HG03378 (cell line): ENCODE measurements at regions not wholly inside any gene's neighbourhood (a gene's known extent, or its start where the extent isn't known, plus 50 kb on each side); places are given as distances from the start of the nearest gene placed in this dataset.
A peak's percentile ranks its signal among the peaks of the same experiment; 100 is the strongest.
"Not testable (repeated sequence)": the region's sequence is repeated elsewhere in the genome, so short reads cannot be mapped to it uniquely, and the experiment has no call there.

Source experiments
- ATAC-seq: cut with Tn5 transposase; IDR thresholded peaks from one replicate; pipeline ENCODE4 v1.9.1; 2021; ENCODE audit warnings: mild to moderate bottlenecking, moderate library complexity; ENCODE audit not compliant: unreplicated experiment

GRCh38 chr21:6482616-6483015, 4038.8 kb upstream of the TPTE start:
- not testable (repeated sequence) for ATAC-seq

GRCh38 chr21:6483645-6484044, 4037.7 kb upstream of the TPTE start:
- not testable (repeated sequence) for ATAC-seq

- not testable (repeated sequence) for ATAC-seq
These were observed 4034.6 kb upstream of the TPTE start for GRCh38 chr21:6486821-6487220.

DNA sequence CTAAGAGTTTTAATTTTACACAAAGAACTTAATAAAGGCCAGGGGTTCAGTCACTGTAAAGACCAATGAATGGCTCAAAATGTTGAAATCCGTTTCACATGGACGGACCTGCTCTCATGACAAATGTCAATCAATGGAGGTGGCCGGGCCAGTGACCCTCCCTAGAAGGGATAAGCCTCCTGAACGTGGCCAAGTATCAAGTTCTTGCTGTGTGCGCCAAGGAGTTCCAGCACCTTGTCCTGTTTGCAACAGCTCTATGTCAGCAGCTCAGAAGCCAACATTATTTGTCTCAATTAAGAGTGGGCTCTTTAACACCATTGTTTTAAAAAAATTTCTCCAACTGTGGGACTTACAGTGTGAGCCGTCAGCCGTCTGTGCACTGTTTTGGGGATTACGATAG, 4028.7 kb upstream of the TPTE start:
- not testable (repeated sequence) for ATAC-seq

GRCh38 chr21:6493957-6494356, 4027.4 kb upstream of the TPTE start:
- ATAC-seq = not testable (repeated sequence)

DNA sequence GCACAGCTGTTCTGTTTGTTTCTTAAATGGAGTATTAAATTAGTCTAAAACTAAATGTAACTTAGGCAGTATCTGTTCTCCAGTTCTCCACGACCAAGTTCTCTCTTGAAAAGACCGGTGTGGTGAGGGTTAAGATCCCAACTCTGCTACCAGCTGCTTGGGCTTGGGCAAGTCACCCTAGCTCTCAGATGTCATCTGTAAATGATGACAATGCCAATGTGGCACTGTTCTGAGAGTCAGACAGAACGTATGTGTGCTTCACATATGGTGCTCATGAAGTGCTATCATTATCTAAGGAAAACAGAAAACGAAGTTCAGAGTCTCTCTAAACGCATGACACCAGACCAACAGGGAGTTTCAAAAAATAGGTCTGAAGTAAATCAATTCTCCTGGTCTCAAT, 4025.0 kb upstream of the TPTE start:
- ATAC-seq = not testable (repeated sequence)

- ATAC-seq = not testable (repeated sequence)
These were observed 4022.7 kb upstream of the TPTE start for GRCh38 chr21:6498716-6499115.

- ATAC-seq = peak; percentile 42
These were observed 4022.1 kb upstream of the TPTE start for GRCh38 chr21:6499128-6499826.

DNA sequence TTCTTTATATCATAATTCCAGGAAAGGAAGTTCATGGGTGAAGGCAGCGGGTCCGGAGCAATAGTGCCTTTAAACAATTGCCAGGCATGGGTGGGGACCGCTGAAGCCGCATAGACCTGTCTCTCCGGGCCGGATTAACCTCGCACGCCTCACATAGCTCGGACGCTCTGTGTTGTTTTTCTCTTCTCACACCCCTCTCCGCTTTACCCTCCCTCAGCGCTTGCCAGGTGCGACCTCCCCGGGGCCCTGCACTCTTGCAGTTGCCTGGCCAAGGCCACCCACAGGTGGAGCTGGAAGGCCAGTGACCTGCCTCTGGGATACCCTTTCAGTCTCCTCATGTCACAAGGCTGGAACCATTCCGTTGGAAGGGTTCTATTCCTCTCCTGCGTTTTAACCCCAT, 4021.5 kb upstream of the TPTE start:
- not testable (repeated sequence) for ATAC-seq

DNA sequence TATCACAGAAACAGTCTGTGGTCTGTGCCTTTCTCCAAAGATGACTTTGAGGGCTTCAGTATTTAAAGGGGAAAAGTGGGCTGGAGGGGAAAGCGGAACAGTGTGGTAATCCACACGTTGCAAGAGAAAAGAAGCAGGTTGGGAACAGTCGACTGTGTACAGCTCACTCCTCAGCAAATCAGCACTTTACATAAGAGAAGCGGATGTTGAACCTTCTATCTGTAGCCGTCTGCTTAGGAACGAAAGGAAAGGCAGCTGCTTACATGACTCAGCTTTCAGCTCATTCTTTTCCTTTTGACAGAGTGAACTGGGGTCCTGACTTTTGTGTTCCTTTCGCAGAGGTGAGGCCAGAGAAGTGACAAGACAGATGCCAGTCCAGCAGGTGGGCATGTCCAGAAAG, 4020.7 kb upstream of the TPTE start:
- not testable (repeated sequence) for ATAC-seq

GRCh38 chr21:6506167-6506894, 4015.1 kb upstream of the TPTE start:
- not testable (repeated sequence) for ATAC-seq

DNA sequence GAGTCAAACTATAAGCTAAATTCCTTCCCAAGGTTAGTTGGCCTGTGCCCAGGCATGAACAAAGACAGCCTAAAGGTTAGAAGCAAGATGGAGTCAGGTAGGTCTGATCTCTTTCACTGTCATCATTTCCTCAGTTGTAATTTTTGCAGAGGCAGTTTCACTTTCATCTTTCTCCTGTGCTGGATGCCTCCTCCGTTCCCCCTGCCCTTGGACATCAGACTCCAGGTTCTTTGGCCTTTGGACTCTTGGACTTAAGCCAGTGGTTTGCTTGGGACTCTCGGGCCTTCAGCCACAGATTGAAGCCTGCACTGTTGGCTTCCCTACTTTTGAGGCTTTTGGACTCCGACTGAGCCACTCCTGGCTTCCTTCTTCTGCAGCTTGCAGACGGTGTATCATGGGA, 4013.8 kb upstream of the TPTE start:
- ATAC-seq = not testable (repeated sequence)

- ATAC-seq = not testable (repeated sequence)
These were observed 3999.6 kb upstream of the TPTE start for GRCh38 chr21:6521777-6522176.

DNA sequence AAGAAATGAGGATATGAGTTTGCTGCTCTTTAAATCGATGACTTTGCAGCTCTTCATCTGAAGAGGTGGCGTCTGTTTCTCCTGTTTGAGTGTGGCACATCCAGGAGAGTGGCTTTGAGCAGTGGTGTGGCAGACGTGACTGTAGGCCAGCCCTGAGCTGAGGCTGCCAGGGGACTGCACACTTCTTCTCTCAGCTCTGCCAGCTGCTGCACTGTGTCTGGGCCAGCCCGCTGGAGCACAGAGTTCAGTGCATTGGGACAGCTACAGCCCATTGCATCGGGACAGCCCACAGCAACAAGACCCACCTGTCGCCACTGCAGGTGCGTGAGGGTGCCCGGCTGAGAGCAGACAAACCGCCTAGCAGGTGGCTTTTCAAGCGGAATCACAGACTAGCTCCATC, 3995.2 kb upstream of the TPTE start:
- ATAC-seq = not testable (repeated sequence)

- not testable (repeated sequence) for ATAC-seq
These were observed 3990.7 kb upstream of the TPTE start for GRCh38 chr21:6530655-6531054.

DNA sequence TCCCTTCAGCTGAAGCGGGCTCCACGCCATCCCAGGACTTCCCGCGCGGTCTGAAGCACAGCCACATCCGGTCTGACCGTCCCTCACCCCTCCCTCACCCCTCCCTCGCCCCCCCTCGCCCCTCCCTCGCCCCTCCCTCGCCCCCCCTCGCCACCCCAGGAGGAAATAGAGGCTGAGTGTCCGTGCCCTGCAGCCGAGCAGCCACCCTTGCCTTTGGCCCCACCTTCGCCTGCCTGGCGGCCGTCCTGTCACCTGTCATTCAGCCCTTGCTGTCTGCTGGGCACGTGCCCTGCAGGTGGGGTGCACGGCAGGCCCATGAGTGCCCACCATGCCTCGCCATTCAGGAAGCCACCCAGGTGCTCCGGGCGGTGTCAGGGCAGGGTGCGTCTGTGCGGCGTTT, 3988.1 kb upstream of the TPTE start:
- not testable (repeated sequence) for ATAC-seq

DNA sequence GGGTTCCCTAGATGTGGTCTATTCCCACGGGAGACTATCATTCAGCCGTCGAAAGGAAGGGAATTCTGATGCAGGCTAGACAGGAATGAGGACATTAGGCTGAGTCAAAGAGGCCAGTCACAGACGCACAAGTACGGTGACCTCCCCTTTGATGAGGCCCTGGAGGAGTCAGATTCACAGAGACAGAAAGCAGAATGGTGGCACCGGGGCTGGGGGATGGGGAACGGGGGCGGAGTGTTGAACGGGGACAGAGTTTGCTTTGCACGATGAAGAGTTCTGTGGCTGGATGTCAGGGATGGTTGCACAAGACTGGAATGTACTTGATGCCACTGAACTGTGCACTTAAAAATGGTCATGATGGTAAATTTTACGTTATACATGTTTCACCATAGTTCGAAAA, 3983.1 kb upstream of the TPTE start:
- ATAC-seq = not testable (repeated sequence)

- not testable (repeated sequence) for ATAC-seq
These were observed 3981.7 kb upstream of the TPTE start for GRCh38 chr21:6539688-6540087.

GRCh38 chr21:6541036-6541435, 3980.3 kb upstream of the TPTE start:
- not testable (repeated sequence) for ATAC-seq

GRCh38 chr21:6545288-6545687, 3976.1 kb upstream of the TPTE start:
- not testable (repeated sequence) for ATAC-seq

GRCh38 chr21:6551045-6551444, 3970.3 kb upstream of the TPTE start:
- not testable (repeated sequence) for ATAC-seq
